K562 (cell line): ENCODE measurements at regions not wholly inside any gene's neighbourhood (a gene's known extent, or its start where the extent isn't known, plus 50 kb on each side); places are given as distances from the start of the nearest gene placed in this dataset.
A peak's percentile ranks its signal among the peaks of the same experiment; 100 is the strongest.

ENCODE experiments used
- ATAC-seq: fragments of 200-7000 bp; cut with Tn5 transposase; 3 replicates; pipeline ENCODE4 v1.9.1; 2020; ENCODE audit warnings: moderate library complexity
- BruUV-seq: library from RNA; stranded (reverse); fragments of 400-500 nt; replicated peaks from 2 replicates; lab custom pipeline; 2021; lab: Mats Ljungman, UMichigan
- CTCF ChIA-PET: fragments of 300-600 bp; formaldehyde crosslinking; extraction: SDS; loops from one replicate; lab custom pipeline; 2021; ENCODE audit warnings: low intra/inter-chr PET ratio; lab: Yijun Ruan, JAX
- POLR2A ChIA-PET: fragments of 300-600, 350-650 bp; sonication (Branson Sonifier 250); formaldehyde crosslinking; extraction: SDS; loops from one replicate; lab custom pipeline; 2021; ENCODE audit warnings: antibody characterized with exemption, inconsistent platforms; lab: Yijun Ruan, JAX
- DNase-seq, 4 experiments: peaks; one replicate each; pipeline versions ENCODE4 v3.0.0 to v3.0.0-alpha.2; 2011 to 2018; ENCODE audit warnings: low spot score in 3 of 4, mixed read lengths in 3 of 4; ENCODE audit errors: extremely low read depth in 1 of 4
- FAIRE-seq: peaks from 2 replicates; lab custom pipeline; 2011; peaks lifted over from hg19 to GRCh38; lab: Jason Lieb, UNC
- H2AFZ ChIP-seq: 2 replicates; pipeline ENCODE4 v1.6.0; 2011; ENCODE audit warnings: low read depth, low read length, control low read depth, inconsistent platforms
- H3K27ac ChIP-seq: fragments of 200-600 bp; 3 replicates; pipeline ENCODE4 v1.8.0; 2011; ENCODE audit warnings: low read depth, mild to moderate bottlenecking, control low read depth, inconsistent platforms, low read length, moderate library complexity, mixed read lengths; ENCODE audit errors: extremely low read depth
- H3K27me3 ChIP-seq, 2 experiments: fragments of 300-600 bp in 1 of 2; 2 replicates in 1 of 2; 3 replicates in 1 of 2; pipeline versions ENCODE4 v1.6.0 to v1.8.0; 2011; ENCODE audit warnings: inconsistent platforms in 2 of 2, low read length in 2 of 2, mild to moderate bottlenecking in 1 of 2, mixed read lengths in 1 of 2, moderate library complexity in 1 of 2; ENCODE audit not compliant: control insufficient read depth in 2 of 2, insufficient read depth in 2 of 2
- H3K36me3 ChIP-seq: fragments of 300-600 bp; 3 replicates; pipeline ENCODE4 v1.8.0; 2011; ENCODE audit warnings: mild to moderate bottlenecking, low read length, inconsistent platforms; ENCODE audit not compliant: control insufficient read depth, insufficient read depth
- H3K4me1 ChIP-seq, 2 experiments: fragments of 200-600 bp in 1 of 2; replicated peaks in 1 of 2; 2 replicates in 1 of 2; 3 replicates in 1 of 2; pipeline versions ENCODE4 v1.5.1 to v1.8.0; 2011; ENCODE audit warnings: inconsistent platforms in 2 of 2, low read length in 2 of 2, mild to moderate bottlenecking in 1 of 2, mixed read lengths in 1 of 2, moderate library complexity in 1 of 2; ENCODE audit not compliant: control insufficient read depth in 2 of 2, insufficient read depth in 2 of 2
- H3K4me2 ChIP-seq: 2 replicates; pipeline ENCODE4 v1.6.1; 2011; ENCODE audit warnings: low read length, control low read depth, inconsistent platforms, mixed read lengths; ENCODE audit not compliant: insufficient read depth
- H3K4me3 ChIP-seq: fragments of 200-600 bp; sonication (generic), shearing (Covaris generic); 2 replicates; pipeline ENCODE4 v1.5.1; 2016; ENCODE audit warnings: control low read depth, inconsistent platforms
- H3K79me2 ChIP-seq: fragments of 200-600 bp; 3 replicates; pipeline ENCODE4 v1.8.0; 2011; ENCODE audit warnings: low read length, inconsistent platforms; ENCODE audit not compliant: control insufficient read depth, insufficient read depth
- H3K9ac ChIP-seq, 2 experiments: 2 replicates each; pipeline versions ENCODE4 v1.6.0 to v1.6.1; 2011; ENCODE audit warnings: low read depth in 2 of 2, low read length in 2 of 2, control low read depth in 1 of 2, inconsistent platforms in 1 of 2, mild to moderate bottlenecking in 1 of 2, mixed read lengths in 1 of 2; ENCODE audit not compliant: insufficient read depth in 1 of 2
- H3K9me1 ChIP-seq: one replicate; pipeline ENCODE4 v1.6.0; 2011; ENCODE audit warnings: inconsistent platforms, mild to moderate bottlenecking, low read length, moderate library complexity; ENCODE audit not compliant: control insufficient read depth, insufficient read depth
- H3K9me3 ChIP-seq: replicated peaks from 2 replicates; pipeline ENCODE4 v1.5.1; 2011; ENCODE audit warnings: low read depth, low read length, inconsistent platforms; ENCODE audit not compliant: control insufficient read depth, insufficient read depth
- H4K20me1 ChIP-seq: replicated peaks from 2 replicates; pipeline ENCODE4 v1.6.1; 2011; ENCODE audit warnings: low read length, inconsistent platforms, mixed read lengths; ENCODE audit not compliant: control insufficient read depth, insufficient read depth
- BCL6 ChIP-seq: fragments of 250-450 bp; sonication (Bioruptor Pico); IDR thresholded peaks from 2 replicates; pipeline ENCODE4 v1.4.0; 2020
- BCOR ChIP-seq: fragments of 450-650 bp; IDR thresholded peaks from 2 replicates; pipeline ENCODE4 v1.6.1; 2016
- EP400 ChIP-seq: fragments of 450-650 bp; IDR thresholded peaks from 2 replicates; pipeline ENCODE4 v1.6.1; 2017; ENCODE audit warnings: antibody characterized with exemption, mild to moderate bottlenecking, moderate library complexity
- GTF2A2 ChIP-seq: IDR thresholded peaks from 2 replicates; pipeline ENCODE4 v1.6.1; 2016; ENCODE audit warnings: mild to moderate bottlenecking, missing genetic modification characterization, missing compliant biosample characterization
- KDM1A ChIP-seq, 2 experiments: fragments of 450-650 bp; IDR thresholded peaks; 2 replicates each; pipeline ENCODE4 v1.6.1; 2016; ENCODE audit warnings: mild to moderate bottlenecking in 2 of 2
- MED1 ChIP-seq: sonication (generic); formaldehyde crosslinking; IDR thresholded peaks from 2 replicates; pipeline ENCODE4 v1.8.1; 2023; ENCODE audit warnings: missing genetic modification reagents, borderline replicate concordance
- RBM25 ChIP-seq: fragments of 200-400 bp; formaldehyde crosslinking; IDR thresholded peaks from 2 replicates; pipeline ENCODE4 v1.6.1; 2018; ENCODE audit warnings: low read length, low read depth, moderate library complexity; ENCODE audit not compliant: severe bottlenecking
- RHOXF2B ChIP-seq: fragments of 250-450 bp; sonication (Bioruptor Pico); conservative IDR thresholded peaks from 2 replicates; pipeline ENCODE4 v1.5.1; 2021
- ZFP36 ChIP-seq: fragments of 150-350 bp; IDR thresholded peaks from 2 replicates; pipeline ENCODE4 v1.6.1; 2018; ENCODE audit warnings: low read length, low read depth; ENCODE audit not compliant: partially characterized antibody
- ZNF121 ChIP-seq: sonication (generic); formaldehyde crosslinking; conservative IDR thresholded peaks from 2 replicates; pipeline ENCODE4 v1.8.0; 2022; ENCODE audit warnings: missing genetic modification reagents
- WGBS: fragments of 100-300 bp; shearing (Covaris generic); methylation state at CpG from one replicate; pipeline ENCODE4 v1.1.6; 2016; ENCODE audit warnings: low coverage, mixed read lengths; ENCODE audit not compliant: insufficient coverage; ENCODE audit errors: missing lambda C conversion rate; 5-methylcytosine and 5-hydroxymethylcytosine counted together
- in situ Hi-C: fragments of 300-500 bp; cut with MboI; formaldehyde crosslinking; loops from 4 replicates; pipeline ENCODE4 v1.15.0; 2018; ENCODE audit warnings: inconsistent platforms, mixed read lengths
- intact Hi-C: fragments of 100-400 bp; cut with micrococcal nuclease; formaldehyde crosslinking; loops from 2 replicates; pipeline ENCODE4 v1.14.2; 2022

- Histone ChIP-seq H3K9ac (no peak overlapping the region), H4K20me1 (no peaks in the 10 kb centered on the region), H3K4me3 (no peak overlapping the region), H2AFZ (no peak overlapping the region), H3K79me2 (no peaks in the 10 kb centered on the region), H3K27me3 (no peaks in the 10 kb centered on the region), H3K4me1 (no peaks in the 10 kb centered on the region), H3K4me2 (no peak overlapping the region), H3K9me1 (no peaks in the 10 kb centered on the region), H3K27ac (no peak overlapping the region), H3K9me3 (no peaks in the 10 kb centered on the region), H3K36me3 (no peaks in the 10 kb centered on the region)
- intact Hi-C loops, result no loop called here
- DNase-seq, result no peak
- FAIRE-seq, result no peak
- ChIA-PET CTCF (no interaction called here), POLR2A (no interaction called here)
- ATAC-seq, result no peak
- no TSS peak for BruUV-seq
- 8% methylated on average over 2 of the region's 3 CpGs for WGBS
- no peak for TF ChIP-seq MED1 (CRISPR knock-in tag)
- TF ChIP-seq GTF2A2, result no peak
- no peak for TF ChIP-seq RHOXF2B (CRISPR knock-in tag)
- in situ Hi-C loops, result loop anchor here (10.0 kb wide), 1 partner anchor 253 kb away; no protein-coding TSS in a partner anchor
Observed at GRCh38 chr22:25508161-25508560, 56.3 kb upstream of the GRK3 start.

GRCh38 chr22:25508761-25509321 is 55.6 kb upstream of the GRK3 start:
- Histone ChIP-seq H3K9me3 (no peaks in the 10 kb centered on the region), H3K9me1 (no peaks in the 10 kb centered on the region), H3K4me1 (no peaks in the 10 kb centered on the region), H3K4me2 (no peak overlapping the region), H3K27me3 (no peaks in the 10 kb centered on the region), H4K20me1 (no peaks in the 10 kb centered on the region), H3K36me3 (no peaks in the 10 kb centered on the region), H3K9ac (no peak overlapping the region), H3K4me3 (no peak overlapping the region), H2AFZ (no peak overlapping the region), H3K27ac (no peak overlapping the region), H3K79me2 (no peaks in the 10 kb centered on the region)
- DNase-seq, result no peak
- CTCF ChIA-PET, result no interaction called here
- POLR2A ChIA-PET, result no interaction called here
- TF ChIP-seq RBM25 (peak; percentile 54), BCOR (peak; percentile 61; the same call in 1 of the 2 replicates), EP400 (no peak), ZNF121 (CRISPR knock-in tag) (peak; percentile 45; the same call in 1 of the 2 replicates), ZFP36 (peak; percentile 16), KDM1A (IDR thresholded peaks at IDR 0.05) (0 out of 4 replicates have a peak, but pooled peaks of 1 of the 2 experiments have one; percentile 22), BCL6 (CRISPR knock-in tag) (no peak)
- FAIRE-seq, result no peak
- intact Hi-C loops (no loop called here), in situ Hi-C loops (loop anchor here (10.0 kb wide), 1 partner anchor 254 kb away; no protein-coding TSS in a partner anchor)
- BruUV-seq, result no TSS peak
- ATAC-seq, result no peak
- 35% methylated on average over 4 of the region's 5 CpGs for WGBS
